Osteocyte (in vitro differentiated cells): ENCODE measurements at regions not wholly inside any gene's neighbourhood (a gene's known extent, or its start where the extent isn't known, plus 50 kb on each side); places are given as distances from the start of the nearest gene placed in this dataset.
"Not testable (repeated sequence)": the region's sequence is repeated elsewhere in the genome, so short reads cannot be mapped to it uniquely, and the experiment has no call there.

ENCODE experiments used
- DNase-seq: peaks from one replicate; pipeline ENCODE4 v3.0.0; 2021; ENCODE audit warnings: mixed read lengths; ENCODE audit not compliant: unreplicated experiment; ENCODE audit errors: extremely low spot score
- H3K27ac Mint-ChIP-seq: one replicate; pipeline ENCODE4 v1.8.0; 2021; ENCODE audit warnings: mild to moderate bottlenecking, mixed read lengths; ENCODE audit not compliant: unreplicated experiment
- H3K27me3 Mint-ChIP-seq: one replicate; pipeline ENCODE4 v1.8.0; 2021; ENCODE audit warnings: mixed read lengths; ENCODE audit not compliant: unreplicated experiment
- H3K36me3 Mint-ChIP-seq: one replicate; pipeline ENCODE4 v1.8.0; 2021; ENCODE audit warnings: mixed read lengths; ENCODE audit not compliant: unreplicated experiment
- H3K4me1 Mint-ChIP-seq: one replicate; pipeline ENCODE4 v1.8.0; 2021; ENCODE audit warnings: mixed read lengths; ENCODE audit not compliant: unreplicated experiment
- H3K4me3 Mint-ChIP-seq: one replicate; pipeline ENCODE4 v1.8.0; 2021; ENCODE audit warnings: mild to moderate bottlenecking, moderate library complexity, mixed read lengths; ENCODE audit not compliant: unreplicated experiment
- H3K9me3 Mint-ChIP-seq: one replicate; pipeline ENCODE4 v1.8.0; 2021; ENCODE audit warnings: mixed read lengths; ENCODE audit not compliant: unreplicated experiment
- CTCF ChIP-seq: fragments of 200-600 bp; sonication (generic); IDR thresholded peaks from 2 replicates; pipeline ENCODE4 v1.5.0; 2021; ENCODE audit warnings: antibody characterized with exemption, mild to moderate bottlenecking, moderate library complexity

GRCh38 chr17:51425773-51426172 lies 165.4 kb downstream of the UTP18 start:
- Mint-ChIP-seq H3K36me3 (no peaks in the 10 kb centered on the region), H3K27ac (no peak overlapping the region), H3K27me3 (no peaks in the 10 kb centered on the region), H3K4me3 (no peak overlapping the region), H3K4me1 (no peaks in the 10 kb centered on the region), H3K9me3 (no peaks in the 10 kb centered on the region)
- TF ChIP-seq CTCF: no peak
- DNase-seq: peak; percentile 15

- H3K27ac Mint-ChIP-seq: no peak overlapping the region
- no peaks in the 10 kb centered on the region for H3K4me1 Mint-ChIP-seq
- DNase-seq: peak; percentile 19
- no peaks in the 10 kb centered on the region for H3K36me3 Mint-ChIP-seq
- H3K9me3 Mint-ChIP-seq: no peaks in the 10 kb centered on the region
- no peaks in the 10 kb centered on the region for H3K27me3 Mint-ChIP-seq
- TF ChIP-seq CTCF: no peak
- H3K4me3 Mint-ChIP-seq: no peak overlapping the region
Observed at GRCh38 chr17:51427323-51427811, 167.0 kb downstream of the UTP18 start.

- Mint-ChIP-seq H3K27ac (no peak overlapping the region), H3K27me3 (no peaks in the 10 kb centered on the region), H3K9me3 (no peaks in the 10 kb centered on the region), H3K36me3 (no peaks in the 10 kb centered on the region), H3K4me3 (no peak overlapping the region), H3K4me1 (no peaks in the 10 kb centered on the region)
- DNase-seq: peak; percentile 48
- TF ChIP-seq CTCF: no peak
Observed at GRCh38 chr17:51427856-51428255, 167.5 kb downstream of the UTP18 start.

- TF ChIP-seq CTCF: no peak
- no peaks in the 10 kb centered on the region for H3K36me3 Mint-ChIP-seq
- peak overlapping the region; percentile 25 for H3K27ac Mint-ChIP-seq
- no peaks in the 10 kb centered on the region for H3K9me3 Mint-ChIP-seq
- H3K4me1 Mint-ChIP-seq: no peaks in the 10 kb centered on the region
- no peak overlapping the region for H3K4me3 Mint-ChIP-seq
- peak; percentile 57 for DNase-seq
- H3K27me3 Mint-ChIP-seq: no peaks in the 10 kb centered on the region
Observed at GRCh38 chr17:51428668-51429495, 168.5 kb downstream of the UTP18 start.

- H3K4me3 Mint-ChIP-seq: not testable (repeated sequence)
Observed at GRCh38 chr17:51429938-51430337, 169.6 kb downstream of the UTP18 start.

More at GRCh38 chr17:51429938-51430337, 169.6 kb downstream of the UTP18 start:
- not testable (repeated sequence) for H3K4me1 Mint-ChIP-seq, H3K27ac Mint-ChIP-seq, H3K36me3 Mint-ChIP-seq, H3K27me3 Mint-ChIP-seq, H3K9me3 Mint-ChIP-seq
- DNase-seq: peak; percentile 25
